B cell (primary cell): ENCODE measurements at regions not wholly inside any gene's neighbourhood (a gene's known extent, or its start where the extent isn't known, plus 50 kb on each side); places are given as distances from the start of the nearest gene placed in this dataset.
A peak's percentile ranks its signal among the peaks of the same experiment; 100 is the strongest.

Source experiments
- ATAC-seq: fragments of 200-7000 bp; cut with Tn5 transposase; one replicate; pipeline ENCODE4 v1.10.0; 2021; ENCODE audit warnings: low read depth, mild to moderate bottlenecking, moderate number of reproducible peaks, moderate library complexity
- CTCF ChIA-PET: fragments of 350-600 bp; sonication (Branson Sonifier 250); formaldehyde crosslinking; loops from one replicate; lab custom pipeline; 2021; ENCODE audit warnings: antibody characterized with exemption, inconsistent platforms; lab: Charles Lee
- POLR2A ChIA-PET: fragments of 350-600 bp; sonication (Branson Sonifier 250); formaldehyde crosslinking; loops from one replicate; lab custom pipeline; 2021; ENCODE audit warnings: antibody characterized with exemption; lab: Charles Lee
- DNase-seq: peaks from one replicate; pipeline ENCODE4 v3.0.0; 2013
- H2AFZ ChIP-seq: 2 replicates; pipeline ENCODE4 v1.6.1; 2012; ENCODE audit warnings: mild to moderate bottlenecking, low read depth, low read length; ENCODE audit not compliant: insufficient read depth, poor library complexity, severe bottlenecking
- H3K27ac ChIP-seq, 2 donors: 1 replicate in 1 of 2; 2 replicates in 1 of 2; pipeline ENCODE4 v1.5.1; 2012 to 2013; ENCODE audit warnings: low read length in 2 of 2, mild to moderate bottlenecking in 2 of 2, moderate library complexity in 1 of 2
- H3K27me3 ChIP-seq, 4 experiments: fragments of 200-600 bp in 1 of 4; sonication (generic) in 1 of 4; replicated peaks in 1 of 4; 1 replicate in 2 of 4; 2 replicates in 2 of 4; pipeline versions ENCODE4 v1.6.1 to v1.7.0; 2013 to 2016; ENCODE audit warnings: low read length in 3 of 4, mild to moderate bottlenecking in 2 of 4, mixed read lengths in 1 of 4, moderate library complexity in 1 of 4; ENCODE audit not compliant: insufficient read depth in 4 of 4, control insufficient read depth in 3 of 4; ENCODE audit errors: control extremely low read depth in 1 of 4
- H3K36me3 ChIP-seq, 2 experiments: replicated peaks in 1 of 2; 1 replicate in 1 of 2; 2 replicates in 1 of 2; pipeline versions ENCODE4 v1.6.1 to v1.7.1; 2013; ENCODE audit warnings: low read length in 1 of 2; ENCODE audit not compliant: insufficient read depth in 2 of 2, control insufficient read depth in 1 of 2; ENCODE audit errors: control extremely low read depth in 1 of 2, extremely low read depth in 1 of 2
- H3K4me1 ChIP-seq, 2 donors: fragments of 200-600 bp in 1 of 2; sonication (generic) in 1 of 2; 1 replicate in 1 of 2; 2 replicates in 1 of 2; pipeline versions ENCODE4 v1.5.1 to v1.6.1; 2013 to 2017; ENCODE audit warnings: low read length in 2 of 2; ENCODE audit not compliant: control insufficient read depth in 2 of 2, insufficient read depth in 2 of 2
- H3K4me2 ChIP-seq: replicated peaks from 2 replicates; pipeline ENCODE3; 2012; ENCODE audit warnings: mild to moderate bottlenecking, low read depth, low read length; ENCODE audit not compliant: poor library complexity, severe bottlenecking
- H3K4me3 ChIP-seq, 5 experiments: fragments of 200-600 bp in 1 of 5; sonication (generic) in 1 of 5; 1 replicate in 3 of 5; 2 replicates in 2 of 5; pipeline versions ENCODE4 v1.5.1 to v1.7.0; 2011 to 2016; ENCODE audit warnings: low read length in 4 of 5, mild to moderate bottlenecking in 4 of 5, low read depth in 2 of 5, control low read depth in 1 of 5, moderate library complexity in 1 of 5; ENCODE audit not compliant: insufficient read depth in 1 of 5; ENCODE audit errors: control extremely low read depth in 1 of 5, extremely low read depth in 1 of 5
- H3K79me2 ChIP-seq: fragments of 200-600 bp; sonication (generic); one replicate; pipeline ENCODE4 v1.6.0; 2016; ENCODE audit warnings: low read length; ENCODE audit not compliant: control insufficient read depth, insufficient read depth
- H3K9ac ChIP-seq: fragments of 200-600 bp; sonication (generic); 2 replicates; pipeline ENCODE4 v1.6.1; 2017; ENCODE audit warnings: mild to moderate bottlenecking, low read length, moderate library complexity
- H3K9me3 ChIP-seq, 3 donors: one replicate each; pipeline versions ENCODE4 v1.6.1 to v1.7.1; 2013; ENCODE audit warnings: low read length in 2 of 3; ENCODE audit not compliant: control insufficient read depth in 2 of 3, insufficient read depth in 1 of 3; ENCODE audit errors: control extremely low read depth in 1 of 3
- H4K20me1 ChIP-seq: 2 replicates; pipeline ENCODE4 v1.6.0; 2012; ENCODE audit warnings: mild to moderate bottlenecking, low read length; ENCODE audit not compliant: insufficient read depth, control insufficient read depth, poor library complexity, severe bottlenecking
- H3K27ac Mint-ChIP-seq: one replicate; pipeline ENCODE4 v1.8.0; 2021; ENCODE audit warnings: mixed read lengths
- H3K27me3 Mint-ChIP-seq: one replicate; pipeline ENCODE4 v1.8.0; 2021; ENCODE audit warnings: mixed read lengths
- H3K4me1 Mint-ChIP-seq: one replicate; pipeline ENCODE4 v1.8.0; 2021; ENCODE audit warnings: mixed read lengths
- H3K4me3 Mint-ChIP-seq: one replicate; pipeline ENCODE4 v1.8.0; 2021; ENCODE audit warnings: mixed read lengths
- H3K9me3 Mint-ChIP-seq: one replicate; pipeline ENCODE4 v1.8.0; 2022; ENCODE audit warnings: mixed read lengths; ENCODE audit not compliant: insufficient read depth
- EZH2 ChIP-seq: IDR thresholded peaks from 2 replicates; pipeline ENCODE4 v1.6.1; 2012; ENCODE audit warnings: borderline replicate concordance, low read depth, mild to moderate bottlenecking, moderate library complexity, low read length; ENCODE audit not compliant: insufficient read depth, poor library complexity, severe bottlenecking
- WGBS: methylation state at CpG from one replicate; pipeline ENCODE4 v1.1.5; 2013; ENCODE audit warnings: missing lambda C conversion rate; ENCODE audit not compliant: insufficient coverage; 5-methylcytosine and 5-hydroxymethylcytosine counted together
- intact Hi-C: fragments of 100-400 bp; cut with micrococcal nuclease; formaldehyde crosslinking; loops from one replicate; pipeline ENCODE4 v1.10.0; 2022
- TF ChIP-seq, protein P1 (sequence below): fragments of 200-600 bp; IDR thresholded peaks from one replicate; pipeline ENCODE4 v1.8.0; 2022; ENCODE audit warnings: antibody characterized with exemption, mild to moderate bottlenecking

DNA sequence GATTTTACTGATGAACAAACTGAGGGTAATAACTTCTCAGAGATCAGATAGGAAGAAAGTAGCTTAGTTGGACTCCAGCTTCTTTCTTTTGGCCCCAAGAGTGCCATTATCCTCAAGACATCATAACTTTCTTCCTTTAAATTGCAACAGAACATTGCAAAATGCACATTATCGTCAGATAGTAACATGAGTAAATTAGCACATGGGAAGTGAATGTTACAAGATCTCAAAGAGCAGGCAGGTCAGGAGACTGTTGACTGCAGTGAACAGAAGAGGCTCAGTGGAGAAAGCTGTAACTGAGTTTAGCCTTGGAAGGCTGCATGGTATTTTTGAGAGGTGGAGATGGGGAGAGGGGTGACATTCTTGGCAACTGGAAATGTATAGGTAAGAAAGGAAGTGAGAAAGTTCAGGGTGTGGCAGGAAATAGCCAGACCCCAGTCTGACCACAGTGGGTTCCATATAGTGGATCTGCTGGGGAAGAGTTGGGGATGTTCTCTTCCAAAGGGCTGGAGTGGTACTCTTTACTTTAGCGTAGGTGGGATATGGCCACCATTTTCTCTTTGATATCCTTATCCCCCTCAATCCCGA lies 307.7 kb downstream of the RPLP1 start:
- Mint-ChIP-seq H3K9me3 (no peaks in the 10 kb centered on the region), H3K4me3 (peak overlapping the region; percentile 76), H3K27ac (peak overlapping the region; percentile 81), H3K4me1 (peaks cover 75% of the 10 kb centered on the region), H3K27me3 (no peaks in the 10 kb centered on the region)
- ChIA-PET POLR2A (interaction anchor here (2.1 kb wide), 2 partner anchors 122 to 337 kb away, joined by 10 read pairs; partner anchors contain the start of gene TLE3), CTCF (interaction anchor here (1.7 kb wide), 1 partner anchor 9 kb away, joined by 4 read pairs; no protein-coding TSS in a partner anchor)
- no peak overlapping the region for H3K27ac ChIP-seq
- intact Hi-C loops: loop anchor here (1.0 to 5.0 kb wide), 5 partner anchors 33 to 726 kb away; no protein-coding TSS in a partner anchor
- peak overlapping the region; percentile 52 for H3K4me2 ChIP-seq
- H3K4me3 ChIP-seq: no peak overlapping the region
- H3K9ac ChIP-seq: no peak overlapping the region
- H2AFZ ChIP-seq: no peak overlapping the region
- no peak for TF ChIP-seq EZH2
- TF ChIP-seq, protein P1, sequence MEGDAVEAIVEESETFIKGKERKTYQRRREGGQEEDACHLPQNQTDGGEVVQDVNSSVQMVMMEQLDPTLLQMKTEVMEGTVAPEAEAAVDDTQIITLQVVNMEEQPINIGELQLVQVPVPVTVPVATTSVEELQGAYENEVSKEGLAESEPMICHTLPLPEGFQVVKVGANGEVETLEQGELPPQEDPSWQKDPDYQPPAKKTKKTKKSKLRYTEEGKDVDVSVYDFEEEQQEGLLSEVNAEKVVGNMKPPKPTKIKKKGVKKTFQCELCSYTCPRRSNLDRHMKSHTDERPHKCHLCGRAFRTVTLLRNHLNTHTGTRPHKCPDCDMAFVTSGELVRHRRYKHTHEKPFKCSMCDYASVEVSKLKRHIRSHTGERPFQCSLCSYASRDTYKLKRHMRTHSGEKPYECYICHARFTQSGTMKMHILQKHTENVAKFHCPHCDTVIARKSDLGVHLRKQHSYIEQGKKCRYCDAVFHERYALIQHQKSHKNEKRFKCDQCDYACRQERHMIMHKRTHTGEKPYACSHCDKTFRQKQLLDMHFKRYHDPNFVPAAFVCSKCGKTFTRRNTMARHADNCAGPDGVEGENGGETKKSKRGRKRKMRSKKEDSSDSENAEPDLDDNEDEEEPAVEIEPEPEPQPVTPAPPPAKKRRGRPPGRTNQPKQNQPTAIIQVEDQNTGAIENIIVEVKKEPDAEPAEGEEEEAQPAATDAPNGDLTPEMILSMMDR: no peak
- no peaks in the 10 kb centered on the region for H3K36me3 ChIP-seq
- H3K79me2 ChIP-seq: no peaks in the 10 kb centered on the region
- H3K27me3 ChIP-seq: no peaks in the 10 kb centered on the region
- H4K20me1 ChIP-seq: no peaks in the 10 kb centered on the region
- ATAC-seq (no peak), DNase-seq (no peak)
- 47% methylated on average over 3 of the region's 3 CpGs for WGBS
- H3K9me3 ChIP-seq: peaks cover 0 to 4% (median 0%) of the 10 kb centered on the region in 3 donors
- H3K4me1 ChIP-seq: peaks cover 72 to 75% of the 10 kb centered on the region in 2 donors
